GM13976 (cell line): ENCODE measurements at regions not wholly inside any gene's neighbourhood (a gene's known extent, or its start where the extent isn't known, plus 50 kb on each side); places are given as distances from the start of the nearest gene placed in this dataset.

Experiments used
- DNase-seq: peaks from one replicate; pipeline ENCODE4 v3.0.0; 2012; ENCODE audit warnings: low spot score
- CTCF ChIP-seq: IDR thresholded peaks from 2 replicates; pipeline ENCODE4 v1.5.1; 2012; ENCODE audit warnings: borderline replicate concordance, mild to moderate bottlenecking; ENCODE audit not compliant: insufficient read depth; ENCODE audit errors: extremely low read depth, missing control alignments, control extremely low read depth
- in situ Hi-C: fragments of 300-500 bp; cut with MboI; formaldehyde crosslinking; loops from one replicate; pipeline ENCODE4 v1.12.0; 2022; ENCODE audit warnings: low sequenced_read_pairs, mixed read lengths, inconsistent platforms; ENCODE audit not compliant: unreplicated experiment

GRCh38 chr2:79453918-79454317 lies 58.9 kb upstream of the CTNNA2 start:
- TF ChIP-seq CTCF = no peak
- in situ Hi-C loops = no loop called here
- no peak for DNase-seq

GRCh38 chr2:79452651-79453050 lies 60.2 kb upstream of the CTNNA2 start:
- no peak for TF ChIP-seq CTCF
- no peak for DNase-seq
- in situ Hi-C loops = no loop called here

GRCh38 chr2:79447463-79447862 lies 65.4 kb upstream of the CTNNA2 start:
- DNase-seq = no peak
- in situ Hi-C loops = no loop called here
- TF ChIP-seq CTCF = no peak

GRCh38 chr2:79446313-79446712 lies 66.5 kb upstream of the CTNNA2 start:
- in situ Hi-C loops = no loop called here
- no peak for DNase-seq
- TF ChIP-seq CTCF = no peak

- DNase-seq = no peak
- TF ChIP-seq CTCF = no peak
- in situ Hi-C loops = no loop called here
Observed at GRCh38 chr2:79437433-79438267, 75.2 kb upstream of the CTNNA2 start.

- DNase-seq = no peak
- TF ChIP-seq CTCF = no peak
- in situ Hi-C loops = no loop called here
Observed at GRCh38 chr2:79434362-79434761, 78.5 kb upstream of the CTNNA2 start.
